K562 (cell line): ENCODE measurements at regions not wholly inside any gene's neighbourhood (a gene's known extent, or its start where the extent isn't known, plus 50 kb on each side); places are given as distances from the start of the nearest gene placed in this dataset.

Source experiments
- ARID1B ChIP-seq: fragments of 450-650 bp; IDR thresholded peaks from 2 replicates; pipeline ENCODE4 v1.6.1; 2016; ENCODE audit warnings: antibody characterized with exemption, mild to moderate bottlenecking, inconsistent platforms
- BCL6 ChIP-seq: fragments of 250-450 bp; sonication (Bioruptor Pico); IDR thresholded peaks from 2 replicates; pipeline ENCODE4 v1.4.0; 2020
- CCNT2 ChIP-seq: IDR thresholded peaks from 2 replicates; pipeline ENCODE4 v1.6.1; 2011; ENCODE audit warnings: borderline replicate concordance, low read depth, mild to moderate bottlenecking, moderate library complexity, mixed read lengths, low read length; ENCODE audit not compliant: insufficient read length; ENCODE audit errors: extremely low read depth
- DIDO1 ChIP-seq: fragments of 450-650 bp; IDR thresholded peaks from 2 replicates; pipeline ENCODE4 v1.6.1; 2016; ENCODE audit warnings: low read depth, missing biosample characterization, missing genetic modification characterization
- ELF1 ChIP-seq: fragments of 200-800 bp; sonication (Bioruptor generic); IDR thresholded peaks from 2 replicates; pipeline ENCODE4 v1.6.1; 2016; ENCODE audit warnings: missing genetic modification characterization, missing compliant biosample characterization
- ERF ChIP-seq: fragments of 450-650 bp; formaldehyde crosslinking; IDR thresholded peaks from 2 replicates; pipeline ENCODE4 v1.4.0; 2020; ENCODE audit warnings: mild to moderate bottlenecking, mixed read lengths
- HSF4 ChIP-seq: fragments of 250-450 bp; sonication (Bioruptor Pico); IDR thresholded peaks from 2 replicates; pipeline ENCODE4 v2.1.2; 2022; ENCODE audit warnings: mild to moderate bottlenecking, moderate library complexity, borderline replicate concordance
- KDM2B ChIP-seq: fragments of 250-450 bp; sonication (Bioruptor Pico); IDR thresholded peaks from 2 replicates; pipeline ENCODE4 v1.8.0; 2021; ENCODE audit warnings: mild to moderate bottlenecking, moderate library complexity
- MCM2 ChIP-seq: fragments of 450-650 bp; IDR thresholded peaks from 2 replicates; pipeline ENCODE4 v1.6.1; 2017; ENCODE audit warnings: low read depth, mild to moderate bottlenecking
- MYBL2 ChIP-seq, 2 experiments: fragments of 450-650 bp in 1 of 2; sonication (generic) in 1 of 2; formaldehyde crosslinking in 1 of 2; IDR thresholded peaks; 2 replicates each; pipeline versions ENCODE4 v1.6.1 to v1.8.1; 2017 to 2022; ENCODE audit warnings: borderline replicate concordance in 1 of 2, inconsistent platforms in 1 of 2, low read depth in 1 of 2, mild to moderate bottlenecking in 1 of 2, missing genetic modification reagents in 1 of 2, moderate library complexity in 1 of 2
- MYNN ChIP-seq, 2 experiments: sonication (generic); formaldehyde crosslinking in 1 of 2; IDR thresholded peaks; 2 replicates each; pipeline versions ENCODE4 v1.5.0 to v1.6.1; 2016 to 2020; ENCODE audit warnings: antibody characterized with exemption in 1 of 2, missing genetic modification reagents in 1 of 2
- NONO ChIP-seq, 2 experiments: fragments of 200-400 bp in 1 of 2; fragments of 450-650 bp in 1 of 2; formaldehyde crosslinking in 1 of 2; IDR thresholded peaks; 2 replicates each; pipeline ENCODE4 v1.6.1; 2017; ENCODE audit warnings: low read depth in 2 of 2, mild to moderate bottlenecking in 2 of 2, moderate library complexity in 2 of 2, low read length in 1 of 2
- RBM17 ChIP-seq: fragments of 200-400 bp; formaldehyde crosslinking; IDR thresholded peaks from 2 replicates; pipeline ENCODE4 v1.6.1; 2017; ENCODE audit warnings: low read depth, mild to moderate bottlenecking, low read length, borderline replicate concordance
- SMARCB1 ChIP-seq: IDR thresholded peaks from 2 replicates; pipeline ENCODE4 v1.6.1; 2011; ENCODE audit warnings: improper control_type of control experiment, low read depth; ENCODE audit not compliant: insufficient read length
- SP2 ChIP-seq: IDR thresholded peaks from 2 replicates; pipeline ENCODE4 v1.6.1; 2011; ENCODE audit warnings: mild to moderate bottlenecking, low read depth, low read length, moderate library complexity; ENCODE audit not compliant: poor library complexity, severe bottlenecking; ENCODE audit errors: extremely low read depth
- SREBF1 ChIP-seq: fragments of 150-350 bp; IDR thresholded peaks from 2 replicates; pipeline ENCODE4 v1.6.1; 2014; ENCODE audit warnings: antibody characterized with exemption, low read depth, low read length, borderline replicate concordance
- TAF9B ChIP-seq: fragments of 450-650 bp; IDR thresholded peaks from 2 replicates; pipeline ENCODE4 v1.6.1; 2018; ENCODE audit warnings: mild to moderate bottlenecking; ENCODE audit not compliant: partially characterized antibody
- TOE1 ChIP-seq, 2 experiments: fragments of 450-650 bp in 1 of 2; sonication (generic) in 1 of 2; formaldehyde crosslinking in 1 of 2; IDR thresholded peaks; 2 replicates each; pipeline versions ENCODE4 v1.7.1 to v1.8.0; 2016 to 2022; ENCODE audit warnings: borderline replicate concordance in 2 of 2, mild to moderate bottlenecking in 2 of 2, antibody characterized with exemption in 1 of 2, inconsistent platforms in 1 of 2, low read depth in 1 of 2, missing genetic modification reagents in 1 of 2, moderate library complexity in 1 of 2
- ZNF134 ChIP-seq: fragments of 250-450 bp; sonication (Bioruptor Pico); conservative IDR thresholded peaks from 2 replicates; pipeline ENCODE4 v1.4.0; 2020
- ZNF217 ChIP-seq: sonication (generic); formaldehyde crosslinking; IDR thresholded peaks from 2 replicates; pipeline ENCODE4 v1.8.0; 2022; ENCODE audit warnings: mild to moderate bottlenecking, missing genetic modification reagents
- ZNF57 ChIP-seq: fragments of 450-650 bp; formaldehyde crosslinking; IDR thresholded peaks from 2 replicates; pipeline ENCODE4 v1.4.0; 2020; ENCODE audit warnings: mild to moderate bottlenecking, moderate library complexity
- ZNF699 ChIP-seq: fragments of 250-450 bp; sonication (Bioruptor Pico); IDR thresholded peaks from 2 replicates; pipeline ENCODE4 v1.8.0; 2021; ENCODE audit warnings: mild to moderate bottlenecking, moderate library complexity; ENCODE audit not compliant: insufficient replicate concordance
- TF ChIP-seq, protein P1 (sequence below): fragments of 250-450 bp; sonication (Bioruptor Pico); IDR thresholded peaks from 2 replicates; pipeline ENCODE4 v1.4.0; 2020
- TF ChIP-seq, protein P2 (sequence below): fragments of 450-650 bp; IDR thresholded peaks from 2 replicates; pipeline ENCODE4 v1.6.1; 2016
- TF ChIP-seq, protein P3 (sequence below): sonication (generic); formaldehyde crosslinking; IDR thresholded peaks from 2 replicates; pipeline ENCODE4 v1.8.1; 2023; ENCODE audit warnings: mild to moderate bottlenecking, missing genetic modification reagents, moderate library complexity

DNA sequence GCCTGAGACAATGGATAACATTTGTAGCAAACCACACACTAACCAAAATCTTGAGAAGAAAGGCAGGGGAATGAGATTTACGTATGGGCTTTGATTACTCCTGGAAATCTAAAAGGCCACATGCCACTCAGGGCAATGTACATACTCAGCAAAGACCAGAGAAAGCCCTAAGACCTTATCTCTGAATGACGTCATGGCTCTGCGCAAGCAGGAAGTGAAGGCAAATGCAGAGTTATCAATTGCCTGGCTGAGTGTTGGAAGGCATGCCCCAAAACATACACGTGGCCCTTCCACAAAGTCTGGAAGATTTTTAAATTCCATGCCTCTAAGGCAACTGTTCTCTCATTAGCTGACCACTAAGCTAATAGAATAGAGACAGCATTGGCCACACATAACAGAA lies 90.9 kb upstream of the NRBF2 start (continued):
- TF ChIP-seq NONO (IDR thresholded peaks at IDR 0.05; ENCODE audit: low read depth in 2 of 2, low read length in 1 of 2) (no peak), MCM2 (no peak), KDM2B (CRISPR knock-in tag) (no peak), TOE1 (IDR thresholded peaks at IDR 0.05; ENCODE audit: borderline replicate concordance) (no peak), TOE1 (CRISPR knock-in tag; IDR thresholded peaks at IDR 0.05; ENCODE audit: borderline replicate concordance, low read depth) (no peak), DIDO1 (tag) (0 out of 2 replicates have a peak, but pooled peaks have one; percentile 40), ZNF57 (CRISPR knock-in tag) (no peak), MYBL2 (IDR thresholded peaks at IDR 0.05; ENCODE audit: low read depth) (no peak), MYBL2 (CRISPR knock-in tag; IDR thresholded peaks at IDR 0.05; ENCODE audit: borderline replicate concordance) (no peak), TAF9B (no peak), BCL6 (CRISPR knock-in tag) (no peak), ERF (CRISPR knock-in tag) (no peak), ZNF699 (CRISPR knock-in tag) (no peak), ARID1B (0 out of 2 replicates have a peak, but pooled peaks have one; percentile 26), CCNT2 (no peak), SMARCB1 (no peak), ZNF134 (CRISPR knock-in tag) (no peak), RBM17 (no peak), SP2 (no peak), HSF4 (CRISPR knock-in tag) (no peak), ELF1 (tag) (peak; percentile 68; the same call in 1 of the 2 replicates), ZNF217 (CRISPR knock-in tag) (no peak), MYNN (IDR thresholded peaks at IDR 0.05) (no peak), MYNN (CRISPR knock-in tag; IDR thresholded peaks at IDR 0.05) (no peak), SREBF1 (no peak)
- TF ChIP-seq, protein P1, sequence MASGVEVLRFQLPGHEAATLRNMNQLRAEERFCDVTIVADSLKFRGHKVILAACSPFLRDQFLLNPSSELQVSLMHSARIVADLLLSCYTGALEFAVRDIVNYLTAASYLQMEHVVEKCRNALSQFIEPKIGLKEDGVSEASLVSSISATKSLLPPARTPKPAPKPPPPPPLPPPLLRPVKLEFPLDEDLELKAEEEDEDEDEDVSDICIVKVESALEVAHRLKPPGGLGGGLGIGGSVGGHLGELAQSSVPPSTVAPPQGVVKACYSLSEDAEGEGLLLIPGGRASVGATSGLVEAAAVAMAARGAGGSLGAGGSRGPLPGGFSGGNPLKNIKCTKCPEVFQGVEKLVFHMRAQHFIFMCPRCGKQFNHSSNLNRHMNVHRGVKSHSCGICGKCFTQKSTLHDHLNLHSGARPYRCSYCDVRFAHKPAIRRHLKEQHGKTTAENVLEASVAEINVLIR: peak; percentile 79
- TF ChIP-seq, protein P2, sequence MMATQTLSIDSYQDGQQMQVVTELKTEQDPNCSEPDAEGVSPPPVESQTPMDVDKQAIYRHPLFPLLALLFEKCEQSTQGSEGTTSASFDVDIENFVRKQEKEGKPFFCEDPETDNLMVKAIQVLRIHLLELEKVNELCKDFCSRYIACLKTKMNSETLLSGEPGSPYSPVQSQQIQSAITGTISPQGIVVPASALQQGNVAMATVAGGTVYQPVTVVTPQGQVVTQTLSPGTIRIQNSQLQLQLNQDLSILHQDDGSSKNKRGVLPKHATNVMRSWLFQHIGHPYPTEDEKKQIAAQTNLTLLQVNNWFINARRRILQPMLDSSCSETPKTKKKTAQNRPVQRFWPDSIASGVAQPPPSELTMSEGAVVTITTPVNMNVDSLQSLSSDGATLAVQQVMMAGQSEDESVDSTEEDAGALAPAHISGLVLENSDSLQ: peak; percentile 68
- TF ChIP-seq, protein P3, sequence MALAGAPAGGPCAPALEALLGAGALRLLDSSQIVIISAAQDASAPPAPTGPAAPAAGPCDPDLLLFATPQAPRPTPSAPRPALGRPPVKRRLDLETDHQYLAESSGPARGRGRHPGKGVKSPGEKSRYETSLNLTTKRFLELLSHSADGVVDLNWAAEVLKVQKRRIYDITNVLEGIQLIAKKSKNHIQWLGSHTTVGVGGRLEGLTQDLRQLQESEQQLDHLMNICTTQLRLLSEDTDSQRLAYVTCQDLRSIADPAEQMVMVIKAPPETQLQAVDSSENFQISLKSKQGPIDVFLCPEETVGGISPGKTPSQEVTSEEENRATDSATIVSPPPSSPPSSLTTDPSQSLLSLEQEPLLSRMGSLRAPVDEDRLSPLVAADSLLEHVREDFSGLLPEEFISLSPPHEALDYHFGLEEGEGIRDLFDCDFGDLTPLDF (CRISPR knock-in tag): no peak
